SU-DHL-6 (cell line): ENCODE measurements at regions not wholly inside any gene's neighbourhood (a gene's known extent, or its start where the extent isn't known, plus 50 kb on each side); places are given as distances from the start of the nearest gene placed in this dataset.

Experiments
- CTCF ChIP-seq: fragments of 200-600 bp; sonication (generic); IDR thresholded peaks from one replicate; pipeline ENCODE4 v1.5.1; 2017; ENCODE audit warnings: antibody characterized with exemption, mild to moderate bottlenecking, low read length, moderate library complexity; ENCODE audit not compliant: insufficient read depth, poor library complexity, severe bottlenecking
- EZH2phosphoT487 ChIP-seq: fragments of 200-600 bp; sonication (generic), shearing (Covaris generic); conservative IDR thresholded peaks from 2 replicates; pipeline ENCODE4 v1.6.1; 2018; ENCODE audit warnings: mild to moderate bottlenecking, antibody characterized with exemption, low read length, moderate library complexity, mixed read lengths

GRCh38 chr3:178329936-178330335, 206.3 kb upstream of the KCNMB2 start:
- TF ChIP-seq CTCF, result no peak
- no peak for TF ChIP-seq EZH2phosphoT487
